COLO829 (cell line): ENCODE measurements at regions not wholly inside any gene's neighbourhood (a gene's known extent, or its start where the extent isn't known, plus 50 kb on each side); places are given as distances from the start of the nearest gene placed in this dataset.

Source experiments
- DNase-seq: peaks from one replicate; pipeline ENCODE4 v3.0.0; 2012; ENCODE audit warnings: low spot score

DNA sequence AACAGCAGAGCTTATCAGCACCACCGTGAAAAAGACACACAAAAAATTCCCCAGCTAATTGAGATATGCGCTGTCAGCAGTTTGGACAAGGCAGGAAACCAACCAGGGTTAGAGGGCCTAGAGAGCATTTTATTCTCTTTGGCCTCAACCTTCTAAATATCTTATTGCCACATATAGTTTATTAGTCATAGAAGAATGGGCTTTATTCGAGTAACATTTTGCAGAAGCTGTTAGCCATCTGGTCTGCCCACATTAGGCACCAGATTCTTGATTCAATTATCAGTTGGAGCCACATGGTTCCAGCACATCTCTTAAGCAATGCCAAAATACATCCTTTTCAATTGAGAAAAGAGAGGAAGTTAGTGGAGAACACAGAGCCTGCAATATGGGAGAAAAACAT, 109.9 kb upstream of the CXADR start:
- no peak for DNase-seq

DNA sequence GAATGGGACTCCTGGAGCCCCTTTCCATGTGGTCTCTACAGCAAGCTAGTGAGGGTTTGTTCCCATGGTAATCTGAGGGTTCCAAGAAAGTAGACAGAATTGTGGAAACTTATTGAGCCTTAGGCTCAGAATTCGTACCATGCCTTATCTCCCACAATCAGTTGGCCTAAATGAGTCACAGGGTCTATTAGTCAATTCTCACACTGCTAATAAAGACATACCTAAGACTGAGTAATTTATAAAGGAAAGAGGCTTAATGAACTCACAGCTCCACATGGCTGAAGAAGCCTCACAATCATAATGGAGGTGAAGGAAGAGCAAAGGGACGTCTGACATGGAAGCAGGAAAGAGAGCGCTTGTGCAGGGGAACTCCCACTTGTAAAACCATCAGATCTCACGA, 106.6 kb upstream of the CXADR start:
- DNase-seq, result no peak

DNA sequence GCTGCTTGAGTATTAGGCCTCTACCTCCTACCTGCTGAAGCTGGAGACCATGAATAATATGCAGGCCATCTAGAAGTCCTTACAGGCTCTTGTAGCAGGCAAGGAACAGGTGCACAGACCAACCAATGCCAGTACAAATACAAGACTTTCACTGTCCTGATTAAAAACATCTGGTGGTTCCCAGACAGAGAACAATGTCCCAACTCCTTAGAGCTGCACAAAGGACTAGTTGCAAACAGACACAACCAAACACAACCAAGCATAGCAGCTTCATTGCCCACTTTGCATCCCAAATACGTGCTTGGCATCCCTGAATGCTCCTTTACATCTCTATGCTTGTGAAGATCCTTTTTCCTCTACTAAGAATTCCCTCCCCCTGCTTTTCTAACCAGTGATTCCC, 98.1 kb upstream of the CXADR start:
- DNase-seq, result no peak

DNA sequence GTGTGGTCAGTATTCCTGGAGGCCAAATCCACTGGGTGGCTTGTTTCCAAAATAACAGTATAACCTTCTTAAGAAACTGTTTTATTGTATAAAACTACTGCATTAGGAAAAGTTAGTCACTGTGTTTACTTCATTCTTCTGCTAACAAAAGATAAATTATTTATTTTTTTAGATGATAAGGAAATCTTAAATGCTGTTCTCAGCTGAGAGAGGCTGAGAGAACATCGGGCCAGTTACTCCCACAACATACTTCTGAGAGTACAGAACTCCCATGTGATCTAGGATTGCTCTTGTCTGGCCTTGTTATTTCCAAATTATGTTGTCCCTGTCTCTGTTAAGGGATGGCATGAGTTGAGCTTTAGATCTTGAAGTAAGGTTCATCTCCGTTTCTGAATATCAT, 96.7 kb upstream of the CXADR start:
- DNase-seq, result no peak

DNA sequence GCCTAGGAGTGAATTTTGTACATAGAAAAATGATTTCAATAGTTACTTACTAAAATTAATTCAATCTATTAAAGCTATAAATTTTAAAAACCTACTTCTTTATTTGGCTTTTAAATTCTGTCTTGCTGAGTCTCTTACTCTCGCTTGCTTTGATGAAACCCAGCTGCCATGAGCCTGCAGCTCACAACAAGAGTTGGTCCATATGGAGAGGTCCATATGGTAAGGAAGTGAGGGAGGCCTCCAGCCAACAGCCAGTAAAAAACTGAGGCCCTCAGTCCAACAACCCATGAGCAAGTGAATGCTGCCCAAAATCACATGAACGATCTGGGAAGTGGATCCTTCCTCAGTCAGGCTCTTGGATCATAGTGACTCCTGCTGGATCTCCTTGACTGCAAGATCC, 89.9 kb upstream of the CXADR start:
- DNase-seq, result no peak

DNA sequence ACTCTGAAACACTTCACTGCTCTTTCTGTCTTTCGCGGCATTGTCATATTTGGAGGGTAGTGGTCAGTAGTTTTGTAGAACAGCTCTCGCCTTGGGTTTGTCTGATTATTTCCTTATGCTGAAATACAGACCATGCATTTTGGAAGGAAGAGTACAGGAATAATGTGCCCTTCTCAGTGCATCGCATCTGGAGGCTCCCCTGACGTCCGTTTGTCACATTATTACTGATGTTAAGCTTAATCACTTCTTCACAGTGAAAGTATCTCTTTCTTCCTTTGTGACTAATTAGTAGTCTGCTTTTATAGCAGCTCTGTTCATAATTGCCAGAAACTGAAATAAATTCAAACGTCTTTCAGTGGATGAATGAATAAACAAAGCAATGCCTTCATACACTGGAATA, 85.7 kb upstream of the CXADR start:
- DNase-seq, result peak; percentile 70

DNA sequence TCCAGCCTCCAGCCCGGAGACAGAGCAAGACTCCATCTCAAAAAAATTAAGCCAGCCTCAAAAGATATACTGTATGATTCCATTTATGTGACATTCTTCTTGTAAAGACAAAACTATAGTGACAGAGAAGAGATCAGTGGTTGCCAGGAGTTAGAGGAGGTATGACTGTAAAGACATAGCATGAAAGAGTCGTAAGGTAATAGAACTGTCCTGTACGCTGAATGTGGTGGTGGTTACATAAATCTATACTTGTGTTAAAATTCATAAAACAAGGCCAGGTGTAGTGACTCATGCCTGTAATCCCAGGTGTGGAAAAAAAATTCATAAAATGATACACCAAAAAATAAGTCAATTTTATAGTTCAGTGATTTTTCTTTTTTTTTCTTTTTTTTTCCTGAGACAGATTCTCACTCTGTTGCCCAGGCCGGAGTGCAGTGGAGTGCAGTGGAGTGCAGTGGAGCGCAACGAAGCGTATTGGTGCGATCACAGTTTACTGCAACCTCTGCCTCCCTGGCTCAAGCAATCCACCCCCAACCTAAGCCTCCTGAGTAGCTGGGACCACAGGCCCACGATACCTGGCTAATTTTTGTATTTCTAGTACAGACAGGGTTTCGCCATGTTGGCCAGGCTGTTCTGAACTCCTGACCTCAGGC, 84.9 kb upstream of the CXADR start:
- DNase-seq, result no peak

DNA sequence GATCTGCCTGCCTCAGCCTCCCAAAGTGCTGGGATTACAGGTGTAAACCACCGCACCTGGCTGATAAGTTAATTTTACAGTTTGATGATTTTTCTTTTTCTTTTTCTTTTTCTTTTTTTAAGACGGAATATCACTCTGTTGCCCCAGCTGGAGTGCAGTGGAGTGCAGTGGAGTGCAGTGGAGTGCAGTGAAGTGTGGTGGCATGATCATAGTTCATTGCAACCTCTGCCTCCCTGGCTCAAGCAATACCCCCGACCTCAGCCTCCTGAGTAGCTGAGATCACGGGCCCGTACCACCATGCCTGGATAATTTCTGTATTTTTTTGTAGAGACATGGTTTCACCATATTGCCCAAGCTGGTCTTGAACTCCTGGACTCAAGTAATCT, 84.4 kb upstream of the CXADR start:
- DNase-seq, result no peak

DNA sequence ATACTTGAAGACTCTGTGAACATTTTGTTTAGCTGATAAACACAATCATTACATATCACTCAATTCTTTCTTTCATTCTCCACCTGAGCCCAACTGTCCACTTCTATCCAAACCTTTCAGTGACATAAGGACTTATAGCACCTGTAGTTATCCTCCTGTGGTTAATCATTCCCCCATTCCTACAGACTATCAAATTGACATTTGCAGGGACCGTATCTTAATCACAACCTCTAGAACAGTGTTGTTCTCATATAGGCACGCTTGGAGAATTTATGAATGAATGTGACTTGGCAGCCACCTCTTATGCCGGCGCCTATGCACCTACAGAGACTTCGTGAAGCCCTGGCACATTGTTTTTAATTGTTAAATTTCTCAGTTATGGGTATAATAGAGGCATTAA, 83.9 kb upstream of the CXADR start:
- DNase-seq, result no peak

DNA sequence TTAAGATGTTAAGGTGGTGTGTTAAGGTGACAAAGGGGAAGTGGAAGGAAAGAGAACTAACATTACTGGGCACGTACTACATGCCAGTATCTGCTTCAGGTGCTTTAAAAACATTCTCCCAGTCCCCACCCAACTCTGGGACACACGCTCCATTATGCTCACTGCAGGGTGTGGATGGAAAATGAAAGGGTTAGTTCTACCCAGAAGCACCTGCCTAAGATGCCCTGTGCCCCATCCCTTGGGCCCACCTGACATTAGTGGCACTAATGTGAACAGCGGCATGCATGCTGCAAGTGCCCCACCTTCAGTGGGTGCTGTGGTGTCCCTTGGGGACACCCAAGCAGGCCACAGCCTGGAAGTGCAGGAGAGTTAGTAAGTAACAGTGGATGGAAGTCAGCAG, 82.9 kb upstream of the CXADR start:
- no peak for DNase-seq

DNA sequence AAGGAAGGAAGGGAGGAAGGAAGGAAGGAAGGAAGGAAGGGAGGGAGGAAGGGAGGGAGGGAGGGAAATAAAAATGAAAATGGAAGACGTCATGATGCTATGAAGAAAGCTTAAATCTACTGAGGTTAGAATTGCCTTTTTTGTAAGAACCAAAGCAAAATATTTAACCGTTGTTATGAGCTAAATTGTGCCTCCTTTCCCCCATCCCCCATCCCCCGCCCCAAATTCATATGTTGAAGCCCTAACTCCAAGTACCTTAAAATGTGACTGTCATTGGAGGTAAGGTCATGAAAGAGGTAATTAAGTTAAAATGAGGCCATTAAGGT, 80.1 kb upstream of the CXADR start:
- DNase-seq, result no peak

DNA sequence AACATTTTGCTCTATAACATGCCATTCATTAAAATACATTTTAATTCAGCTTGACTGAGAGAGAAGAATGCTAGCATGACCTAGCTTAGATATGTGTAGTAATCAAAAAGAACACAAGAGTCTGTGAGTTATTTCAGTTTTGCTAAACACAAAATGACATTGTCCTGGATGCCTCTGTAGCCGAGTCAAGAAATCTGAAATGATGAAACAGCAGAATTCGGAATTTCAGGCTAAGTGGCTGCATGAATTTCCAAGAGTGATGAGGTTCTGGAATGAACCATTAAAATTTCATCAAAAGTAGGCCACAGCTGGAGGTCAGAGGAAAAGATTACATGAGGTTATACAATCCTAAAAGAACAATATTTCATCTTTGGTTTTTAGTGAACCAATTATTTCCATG, 79.1 kb upstream of the CXADR start:
- DNase-seq, result no peak

DNA sequence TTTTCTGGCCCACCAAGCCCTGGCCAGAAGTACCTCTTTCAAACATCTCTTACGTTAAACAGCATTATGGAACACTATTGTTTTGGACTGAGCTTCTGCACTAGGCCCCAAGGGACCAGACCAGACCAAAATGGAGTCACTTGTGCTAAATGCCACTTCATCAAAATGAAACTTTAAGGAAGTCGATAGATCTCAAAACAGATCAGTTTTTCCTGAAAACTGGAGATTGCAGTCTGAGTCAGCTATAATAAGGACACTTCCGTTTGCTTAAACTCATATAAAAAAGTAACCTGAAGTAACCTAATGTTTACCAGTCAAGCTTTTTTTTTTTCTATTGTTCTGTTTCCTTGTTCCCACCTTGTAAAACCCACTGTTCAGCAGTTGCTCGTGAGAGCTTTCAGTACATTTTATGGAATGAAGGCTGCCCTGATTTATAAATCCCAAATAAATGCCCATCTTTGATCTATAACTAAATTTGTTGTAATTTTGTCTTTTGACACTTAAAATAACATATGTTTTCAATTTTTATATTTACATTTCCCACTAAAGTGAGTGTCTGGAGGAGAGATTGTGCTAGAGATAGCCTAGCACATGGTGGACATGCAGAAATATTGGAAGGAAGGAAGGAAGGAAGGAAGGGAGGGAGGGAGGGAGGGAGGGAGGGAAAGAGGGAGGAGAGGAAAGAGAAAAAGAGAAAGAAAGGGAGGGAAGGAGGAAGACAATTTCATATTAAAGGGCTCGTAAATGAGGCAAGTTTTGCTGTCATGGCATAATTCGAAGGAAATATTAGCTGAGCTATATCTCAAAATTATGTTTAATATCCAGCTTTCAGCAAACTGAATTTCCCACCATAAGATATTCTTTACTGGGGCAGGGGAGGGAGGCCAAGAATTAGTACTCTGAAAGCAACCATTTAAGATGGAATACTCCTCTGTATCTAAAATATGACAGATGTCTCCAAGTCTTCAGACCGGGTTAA, 77.0 kb upstream of the CXADR start:
- DNase-seq, result no peak

DNA sequence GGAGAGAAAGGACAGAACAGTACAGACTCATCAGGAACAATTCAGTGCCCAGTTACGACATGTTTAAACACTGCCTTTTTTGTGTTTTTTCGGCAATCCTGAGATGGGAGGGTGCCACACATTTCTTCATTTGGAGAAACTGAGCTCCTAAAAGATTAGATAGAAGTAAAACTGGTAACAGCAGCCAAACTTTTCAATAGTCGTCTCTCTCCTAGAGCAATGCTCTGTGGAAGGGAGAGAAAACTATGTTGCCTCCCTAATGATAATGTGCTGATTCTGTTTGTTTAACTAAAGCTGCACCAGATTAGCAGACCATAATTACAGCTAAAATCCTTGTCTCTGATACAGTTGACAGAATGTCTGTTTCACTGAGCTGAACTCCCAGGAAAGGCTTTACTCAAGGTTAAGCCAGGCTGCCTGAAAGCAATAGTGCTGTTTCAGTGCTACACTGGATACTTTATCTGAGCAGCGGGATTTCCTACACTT, 76.2 kb upstream of the CXADR start:
- no peak for DNase-seq

DNA sequence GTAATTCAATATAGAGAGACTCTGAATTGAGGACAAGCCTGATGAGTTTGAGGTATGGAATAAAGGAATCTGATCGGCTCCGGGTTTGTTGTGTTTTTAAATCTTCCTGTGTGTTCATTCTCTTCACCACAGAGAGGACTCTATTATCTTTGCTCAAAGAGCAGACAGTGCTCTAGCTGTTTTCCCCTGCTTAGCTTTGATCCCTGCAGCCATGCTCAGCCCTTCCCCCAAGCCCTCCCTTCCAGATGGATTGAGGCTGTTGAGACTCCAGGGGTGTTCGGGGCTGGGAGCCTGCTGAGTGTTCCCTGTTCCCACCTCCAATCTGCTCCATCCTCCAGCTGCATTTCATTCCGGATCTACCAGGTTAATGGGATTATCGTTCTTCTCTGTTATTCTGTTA, 74.2 kb upstream of the CXADR start:
- DNase-seq, result peak; percentile 33

DNA sequence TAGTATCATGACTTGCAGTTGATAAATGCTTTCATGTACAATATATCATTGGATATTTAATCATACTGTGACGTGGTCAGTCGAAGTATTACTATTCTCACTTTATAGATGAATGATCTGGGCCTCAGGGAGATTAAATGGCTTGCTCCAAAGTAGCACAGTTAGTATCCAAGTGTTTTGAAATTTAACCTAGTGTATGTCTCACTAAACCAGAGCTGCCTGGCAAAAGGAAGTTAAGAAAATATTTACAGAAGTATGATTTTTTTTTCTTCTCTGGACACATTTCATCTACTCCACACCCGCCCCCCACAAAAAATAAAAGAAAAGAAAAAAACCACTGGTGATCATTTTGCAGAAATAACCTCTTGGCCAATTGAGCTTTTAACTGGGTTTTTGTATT, 71.9 kb upstream of the CXADR start:
- no peak for DNase-seq

DNA sequence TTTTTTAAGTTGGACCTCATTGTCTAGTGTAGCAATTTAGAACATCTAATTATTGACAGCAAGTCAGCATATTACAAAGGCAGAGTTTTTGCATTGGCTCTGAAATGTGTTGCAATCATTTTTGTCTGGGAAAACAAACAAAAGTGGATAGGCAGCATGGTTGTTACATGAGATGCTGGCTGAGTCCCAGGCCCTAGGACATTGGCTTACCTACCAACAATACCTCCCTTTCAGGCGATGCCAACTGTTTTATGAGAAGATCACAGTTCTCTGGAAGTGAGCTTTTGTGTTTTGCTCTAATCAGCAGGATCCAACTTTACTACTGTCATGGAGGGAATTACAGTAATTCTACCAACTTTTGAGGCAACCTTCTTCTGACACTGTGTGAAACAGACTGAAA, 71.5 kb upstream of the CXADR start:
- DNase-seq, result peak; percentile 64

DNA sequence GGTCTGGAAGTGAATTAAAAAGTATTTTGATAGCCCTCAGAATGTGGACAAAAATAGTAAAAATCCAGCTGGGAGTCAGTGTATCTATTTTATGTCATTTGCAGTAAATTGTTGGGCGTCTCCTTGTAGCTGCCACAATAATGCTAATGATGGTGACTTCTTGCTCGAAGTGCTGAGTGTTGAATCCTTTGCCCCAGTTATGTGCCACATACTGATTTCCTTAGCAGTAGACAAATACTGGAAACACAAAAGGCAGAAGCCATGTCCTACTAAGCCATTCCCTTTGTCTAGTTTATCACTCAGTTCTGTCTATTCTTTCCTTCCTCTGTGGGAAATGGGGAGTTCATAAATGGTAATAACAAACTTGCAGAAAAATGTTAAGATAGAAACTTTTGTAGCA, 70.7 kb upstream of the CXADR start:
- no peak for DNase-seq

DNA sequence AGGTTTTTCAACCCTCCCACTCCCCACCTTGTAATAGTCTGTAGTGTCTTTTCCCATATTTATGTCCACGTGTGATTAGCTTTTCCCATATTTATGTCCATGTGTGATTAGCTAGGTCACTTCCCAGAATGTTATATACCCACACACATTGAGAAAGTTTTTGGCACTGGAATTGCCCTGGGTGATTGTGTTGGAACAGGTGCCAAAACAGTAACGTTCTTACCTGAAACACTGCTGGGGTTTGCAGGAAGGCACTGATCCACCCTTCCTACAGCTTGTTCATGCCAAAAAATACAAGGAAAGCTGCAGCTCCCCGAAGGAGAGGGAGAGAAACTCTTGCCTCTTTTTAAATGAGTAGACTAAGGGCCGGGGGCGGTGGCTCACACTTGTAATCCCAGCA, 68.0 kb upstream of the CXADR start:
- DNase-seq, result no peak

DNA sequence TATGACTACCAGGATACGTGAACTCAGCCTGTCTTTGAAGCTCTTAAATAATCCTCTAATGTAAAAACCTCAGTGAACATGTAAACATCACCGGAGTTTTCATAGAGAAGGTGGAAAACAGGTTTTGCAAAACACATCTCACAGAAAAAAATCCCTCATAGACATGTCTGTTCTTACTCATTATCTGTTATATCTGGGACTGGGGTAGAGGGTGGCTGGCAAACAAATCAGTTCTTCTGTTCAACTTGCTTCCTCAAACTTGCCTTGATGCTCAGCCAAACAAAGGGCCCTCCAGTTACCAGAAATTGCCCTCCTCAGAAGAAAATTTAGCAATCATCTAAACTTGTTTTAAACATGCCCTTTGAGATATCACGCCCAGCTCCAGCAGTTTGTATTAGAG, 66.1 kb upstream of the CXADR start:
- peak; percentile 13 for DNase-seq

DNA sequence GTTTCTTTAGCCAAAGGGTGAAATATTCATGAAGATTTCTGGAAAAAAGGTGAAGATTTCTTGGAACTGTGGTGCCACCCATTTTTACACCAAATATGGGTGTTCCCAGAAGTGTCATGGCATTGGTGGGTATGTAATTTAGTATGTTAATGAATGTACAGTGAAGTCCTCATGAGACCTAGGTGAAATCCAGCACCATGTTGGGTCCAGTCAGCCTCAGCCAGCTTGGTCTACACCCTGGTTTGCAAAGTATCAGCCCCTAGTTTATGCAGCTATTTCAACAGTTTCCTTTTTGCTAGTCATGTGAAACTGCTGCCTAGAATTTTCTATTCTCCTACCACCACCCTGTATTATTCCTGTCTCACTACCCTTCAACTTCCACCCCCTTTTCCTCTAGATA, 63.1 kb upstream of the CXADR start:
- DNase-seq, result no peak

DNA sequence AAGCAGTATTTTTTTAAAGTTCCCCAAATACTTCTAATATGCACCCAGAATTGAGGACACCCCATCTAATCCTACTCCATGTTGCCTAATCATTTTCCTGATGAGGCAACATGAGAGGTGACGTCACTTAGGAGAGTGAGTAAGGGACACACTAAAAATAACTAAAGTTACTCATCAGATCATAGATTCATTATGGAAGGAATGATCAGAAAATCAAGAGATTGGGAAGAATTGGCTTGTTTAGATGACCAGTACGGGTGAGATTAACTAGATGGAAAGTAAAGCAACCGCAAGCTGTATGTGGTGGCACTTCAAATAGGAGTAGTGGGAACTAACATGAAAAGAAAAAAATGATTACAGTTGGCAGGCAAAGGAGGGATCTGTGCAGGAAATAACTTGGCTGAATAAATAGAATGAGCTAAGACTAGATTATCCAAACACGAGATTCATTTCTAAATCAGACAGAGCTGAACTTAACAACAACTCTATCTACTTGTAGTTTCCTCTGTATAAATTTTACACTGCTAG, 61.4 kb upstream of the CXADR start:
- DNase-seq, result no peak

DNA sequence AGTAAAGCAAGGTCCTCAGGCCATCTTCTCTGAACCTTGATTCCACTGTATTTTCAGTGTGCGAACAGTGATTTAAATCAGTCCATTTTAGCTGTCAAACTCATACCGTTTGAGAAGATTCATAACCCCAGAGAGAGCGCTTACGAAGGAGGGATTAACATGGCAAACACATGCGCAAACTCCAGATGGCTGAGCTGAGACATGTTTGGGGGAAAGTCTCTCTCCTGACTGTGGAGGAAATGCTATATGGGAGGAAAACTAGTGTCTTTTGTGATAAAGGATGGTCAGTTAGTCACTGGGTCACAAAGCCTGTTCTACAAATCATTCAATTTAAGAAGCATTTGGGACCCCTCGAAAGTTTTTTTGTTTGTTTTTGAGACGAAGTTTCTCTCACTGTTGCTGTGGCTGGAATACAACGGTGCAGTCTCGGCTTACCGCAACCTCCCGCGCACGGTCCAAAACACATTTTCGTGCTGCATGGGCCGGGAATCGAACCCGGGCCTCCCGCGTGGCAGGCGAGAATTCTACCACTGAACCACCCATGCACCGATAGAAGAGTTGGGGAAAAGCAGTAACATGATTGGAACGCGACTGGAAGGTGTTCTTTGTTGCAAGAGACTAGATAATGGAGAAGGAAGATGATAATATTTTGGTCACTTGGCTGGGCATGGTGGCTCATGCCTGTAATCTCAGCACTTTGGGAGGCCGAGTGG, 58.4 kb upstream of the CXADR start:
- DNase-seq, result peak; percentile 76
